ENCODE measurements at regions not wholly inside any gene's neighbourhood (a gene's known extent, or its start where the extent isn't known, plus 50 kb on each side); places are given as distances from the start of the nearest gene placed in this dataset.

GRCh38 chr13:78105656-78106055 is 187.0 kb upstream of the EDNRB start:
- no peak for TF ChIP-seq CTCF (conservative IDR thresholded peaks at IDR 0.05 in 1 of 2, IDR thresholded peaks at IDR 0.05 in 1 of 2; ENCODE audit: low read depth in 1 of 2, low read length in 2 of 2)
- TF ChIP-seq EZH2 (IDR thresholded peaks at IDR 0.05; ENCODE audit: low read length, missing control alignments), result no peak

All from fibroblast of lung (primary cell).